HepG2 (cell line): ENCODE measurements at regions not wholly inside any gene's neighbourhood (a gene's known extent, or its start where the extent isn't known, plus 50 kb on each side); places are given as distances from the start of the nearest gene placed in this dataset.

Experiments used
- ATAC-seq: fragments of 200-7000 bp; cut with Tn5 transposase; 3 replicates; pipeline ENCODE4 v1.9.1; 2020; ENCODE audit warnings: mild to moderate bottlenecking, moderate library complexity
- BruUV-seq: library from RNA; stranded (reverse); fragments of 400-500 nt; replicated peaks from 2 replicates; lab custom pipeline; 2021; lab: Mats Ljungman, UMichigan
- CTCF ChIA-PET: fragments of 300-600 bp; formaldehyde crosslinking; extraction: SDS; loops from one replicate; lab custom pipeline; 2021; ENCODE audit warnings: low total read pairs, inconsistent platforms, low intra/inter-chr PET ratio; lab: Yijun Ruan, JAX
- POLR2A ChIA-PET: fragments of 350-600 bp; sonication (Branson Sonifier 250); formaldehyde crosslinking; loops from one replicate; lab custom pipeline; 2020; ENCODE audit warnings: antibody characterized with exemption, inconsistent platforms; lab: Yijun Ruan, JAX
- DNase-seq: peaks from one replicate; pipeline ENCODE4 v3.0.0-alpha.2; 2015; ENCODE audit warnings: low spot score
- FAIRE-seq: peaks from 3 replicates; lab custom pipeline; 2011; peaks lifted over from hg19 to GRCh38; lab: Jason Lieb, UNC
- H2AFZ ChIP-seq: one replicate; pipeline ENCODE4 v1.6.1; 2011; ENCODE audit warnings: low read length, inconsistent platforms
- H3K27ac ChIP-seq: fragments of 300-600 bp; 3 replicates; pipeline ENCODE4 v1.8.0; 2011; ENCODE audit warnings: mixed run types, mild to moderate bottlenecking, mixed read lengths, low read length, inconsistent platforms; ENCODE audit not compliant: insufficient read depth; ENCODE audit errors: extremely low read length
- H3K27me3 ChIP-seq, 2 experiments: fragments of 200-600 bp in 1 of 2; 2 replicates in 1 of 2; 3 replicates in 1 of 2; pipeline versions ENCODE4 v1.6.0 to v1.8.0; 2011; ENCODE audit warnings: low read length in 2 of 2, mild to moderate bottlenecking in 2 of 2, moderate library complexity in 2 of 2, inconsistent platforms in 1 of 2; ENCODE audit not compliant: insufficient read depth in 2 of 2, control insufficient read depth in 1 of 2
- H3K36me3 ChIP-seq, 2 experiments: fragments of 200-600 bp in 1 of 2; replicated peaks in 1 of 2; 2 replicates in 1 of 2; 3 replicates in 1 of 2; pipeline versions ENCODE4 v1.5.1 to v1.8.0; 2011; ENCODE audit warnings: low read length in 2 of 2, inconsistent platforms in 1 of 2; ENCODE audit not compliant: insufficient read depth in 2 of 2, control insufficient read depth in 1 of 2
- H3K4me1 ChIP-seq: 2 replicates; pipeline ENCODE4 v1.5.1; 2012; ENCODE audit warnings: low read length, inconsistent platforms; ENCODE audit not compliant: insufficient read depth
- H3K4me2 ChIP-seq: 2 replicates; pipeline ENCODE4 v1.6.0; 2011; ENCODE audit warnings: low read depth, low read length, inconsistent platforms
- H3K4me3 ChIP-seq, 3 experiments: fragments of 200-600 bp in 1 of 3; sonication (generic), shearing (Covaris generic) in 1 of 3; replicated peaks in 1 of 3; 2 replicates each; pipeline ENCODE4 v1.5.1; 2011 to 2016; ENCODE audit warnings: low read length in 3 of 3, inconsistent platforms in 2 of 3, low read depth in 2 of 3, mild to moderate bottlenecking in 2 of 3, control low read depth in 1 of 3, mixed read lengths in 1 of 3; ENCODE audit not compliant: insufficient read depth in 1 of 3
- H3K79me2 ChIP-seq: one replicate; pipeline ENCODE4 v1.6.1; 2011; ENCODE audit warnings: low read length, inconsistent platforms; ENCODE audit not compliant: insufficient read depth
- H3K9ac ChIP-seq: 2 replicates; pipeline ENCODE4 v1.6.0; 2011; ENCODE audit warnings: mild to moderate bottlenecking, low read depth, low read length, inconsistent platforms; ENCODE audit not compliant: insufficient read depth
- H3K9me3 ChIP-seq: 2 replicates; pipeline ENCODE4 v1.5.1; 2012; ENCODE audit warnings: mild to moderate bottlenecking, low read length
- H4K20me1 ChIP-seq: 2 replicates; pipeline ENCODE4 v1.6.0; 2011; ENCODE audit warnings: inconsistent platforms, mild to moderate bottlenecking, low read length, moderate library complexity; ENCODE audit not compliant: insufficient read depth
- ATF7 ChIP-seq, 2 experiments: fragments of 450-650 bp in 1 of 2; sonication (generic) in 1 of 2; formaldehyde crosslinking in 1 of 2; IDR thresholded peaks; 2 replicates each; pipeline versions ENCODE4 v1.4.0 to v1.6.1; 2016 to 2020; ENCODE audit warnings: antibody characterized with exemption in 1 of 2, mild to moderate bottlenecking in 1 of 2, missing genetic modification reagents in 1 of 2
- EED ChIP-seq: sonication (generic); formaldehyde crosslinking; IDR thresholded peaks from 2 replicates; pipeline ENCODE4 v1.5.0; 2020; ENCODE audit warnings: mild to moderate bottlenecking, missing genetic modification reagents
- GZF1 ChIP-seq: sonication (generic); formaldehyde crosslinking; IDR thresholded peaks from 2 replicates; pipeline ENCODE4 v1.5.1; 2020; ENCODE audit warnings: mild to moderate bottlenecking, missing genetic modification reagents
- KDM5A ChIP-seq: fragments of 200-600 bp; sonication (generic); IDR thresholded peaks from 2 replicates; pipeline ENCODE4 v1.7.0; 2018; ENCODE audit warnings: antibody characterized with exemption, mild to moderate bottlenecking, low read length, borderline replicate concordance
- NFYC ChIP-seq: IDR thresholded peaks from 2 replicates; pipeline ENCODE4 v1.6.1; 2016; ENCODE audit warnings: missing genetic modification reagents, missing compliant biosample characterization
- SMAD3 ChIP-seq: sonication (generic); formaldehyde crosslinking; IDR thresholded peaks from 2 replicates; pipeline ENCODE4 v1.4.0; 2020; ENCODE audit warnings: missing genetic modification reagents
- STAG1 ChIP-seq: sonication (generic); formaldehyde crosslinking; IDR thresholded peaks from 2 replicates; pipeline ENCODE4 v1.4.0; 2020; ENCODE audit warnings: missing genetic modification reagents
- ZMAT3 ChIP-seq: sonication (generic); formaldehyde crosslinking; conservative IDR thresholded peaks from 2 replicates; pipeline ENCODE4 v1.7.0; 2021; ENCODE audit warnings: missing genetic modification reagents
- WGBS: methylation state at CpG from one replicate; pipeline ENCODE4 v1.1.6; 2017; ENCODE audit warnings: low lambda C conversion rate; 5-methylcytosine and 5-hydroxymethylcytosine counted together
- in situ Hi-C: cut with HindIII; loops from 2 replicates; pipeline ENCODE4 v1.10.0; 2017; ENCODE audit warnings: low pct_unique_long_range_greater_than_20kb; ENCODE audit not compliant: extremely low pct_ligation_motif_present
- intact Hi-C: fragments of 100-400 bp; cut with micrococcal nuclease; formaldehyde crosslinking; loops from one replicate; pipeline ENCODE4 v1.10.0; 2022; ENCODE audit not compliant: unreplicated experiment
- TF ChIP-seq, protein P1 (sequence below): IDR thresholded peaks from 2 replicates; pipeline ENCODE4 v1.6.1; 2016; ENCODE audit warnings: missing genetic modification reagents, missing compliant biosample characterization
- TF ChIP-seq, protein P2 (sequence below): sonication (generic); formaldehyde crosslinking; IDR thresholded peaks from 2 replicates; pipeline ENCODE4 v1.8.0; 2022; ENCODE audit warnings: missing genetic modification reagents, mild to moderate bottlenecking, moderate library complexity, borderline replicate concordance
- TF ChIP-seq, protein P3 (sequence below): sonication (generic); formaldehyde crosslinking; IDR thresholded peaks from 2 replicates; pipeline ENCODE4 v1.4.0; 2020; ENCODE audit warnings: missing genetic modification reagents, mild to moderate bottlenecking, borderline replicate concordance

DNA sequence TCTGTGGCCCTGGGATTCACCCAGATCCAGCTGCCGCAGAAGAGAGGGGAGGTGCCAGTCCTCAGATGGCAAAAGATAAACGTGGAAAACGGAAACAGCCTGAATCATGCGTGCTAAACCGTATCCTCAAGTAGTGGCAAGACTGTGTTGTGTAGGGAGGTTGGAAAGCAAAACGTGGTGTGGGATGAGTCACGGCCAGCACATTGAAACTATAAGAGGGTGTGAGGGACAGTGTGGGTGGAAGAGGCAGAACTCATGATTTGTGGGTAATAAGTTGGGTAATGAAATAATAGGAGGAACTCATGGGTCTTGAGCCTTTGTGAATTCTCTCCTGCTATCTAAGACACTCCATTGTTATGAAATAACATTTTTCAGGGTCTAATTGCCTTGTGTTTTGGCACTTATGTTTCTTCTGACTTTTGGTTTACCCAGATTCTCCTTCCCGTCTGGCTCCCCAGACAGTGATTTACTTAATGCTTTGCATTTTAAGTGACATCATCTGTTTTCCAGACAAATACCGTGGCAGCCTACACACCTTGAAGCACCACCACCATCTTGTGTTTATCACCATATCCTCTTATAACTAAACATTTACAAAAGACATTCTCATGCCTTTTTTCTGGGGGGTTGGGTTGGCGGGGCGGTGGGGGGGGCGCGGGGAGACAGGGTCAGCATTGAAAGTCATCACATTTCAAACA, 62.3 kb upstream of the PTCSC3 start:
- ATAC-seq (peak; percentile 39; the same call in 2 of the 3 replicates), DNase-seq (no peak)
- ChIA-PET POLR2A (no interaction called here), CTCF (no interaction called here)
- no peak overlapping the region for H3K27ac ChIP-seq
- intact Hi-C loops (no loop called here), in situ Hi-C loops (no loop called here)
- H3K36me3 ChIP-seq: no peaks in the 10 kb centered on the region
- H3K4me3 ChIP-seq: no peak overlapping the region
- no peak overlapping the region for H3K9ac ChIP-seq
- H4K20me1 ChIP-seq: no peaks in the 10 kb centered on the region
- H3K27me3 ChIP-seq: peaks cover 0 to 22% of the 10 kb centered on the region in 2 experiments; a peak in 3 of 5 replicates
- no peaks in the 10 kb centered on the region for H3K9me3 ChIP-seq
- H3K4me2 ChIP-seq: no peak overlapping the region
- no TSS peak for BruUV-seq
- H3K4me1 ChIP-seq: peaks cover 7% of the 10 kb centered on the region; the same call in 1 of the 2 replicates
- H3K79me2 ChIP-seq: no peaks in the 10 kb centered on the region
- TF ChIP-seq ATF7 (IDR thresholded peaks at IDR 0.05) (peak; percentile 59), ATF7 (CRISPR knock-in tag; IDR thresholded peaks at IDR 0.05) (no peak), EED (CRISPR knock-in tag) (0 out of 2 replicates have a peak, but pooled peaks have one; percentile 39), STAG1 (CRISPR knock-in tag) (no peak), KDM5A (no peak), SMAD3 (CRISPR knock-in tag) (no peak), ZMAT3 (CRISPR knock-in tag) (no peak), NFYC (no peak), GZF1 (CRISPR knock-in tag) (no peak)
- TF ChIP-seq, protein P1, sequence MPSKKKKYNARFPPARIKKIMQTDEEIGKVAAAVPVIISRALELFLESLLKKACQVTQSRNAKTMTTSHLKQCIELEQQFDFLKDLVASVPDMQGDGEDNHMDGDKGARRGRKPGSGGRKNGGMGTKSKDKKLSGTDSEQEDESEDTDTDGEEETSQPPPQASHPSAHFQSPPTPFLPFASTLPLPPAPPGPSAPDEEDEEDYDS (CRISPR knock-in tag): no peak
- TF ChIP-seq, protein P2, sequence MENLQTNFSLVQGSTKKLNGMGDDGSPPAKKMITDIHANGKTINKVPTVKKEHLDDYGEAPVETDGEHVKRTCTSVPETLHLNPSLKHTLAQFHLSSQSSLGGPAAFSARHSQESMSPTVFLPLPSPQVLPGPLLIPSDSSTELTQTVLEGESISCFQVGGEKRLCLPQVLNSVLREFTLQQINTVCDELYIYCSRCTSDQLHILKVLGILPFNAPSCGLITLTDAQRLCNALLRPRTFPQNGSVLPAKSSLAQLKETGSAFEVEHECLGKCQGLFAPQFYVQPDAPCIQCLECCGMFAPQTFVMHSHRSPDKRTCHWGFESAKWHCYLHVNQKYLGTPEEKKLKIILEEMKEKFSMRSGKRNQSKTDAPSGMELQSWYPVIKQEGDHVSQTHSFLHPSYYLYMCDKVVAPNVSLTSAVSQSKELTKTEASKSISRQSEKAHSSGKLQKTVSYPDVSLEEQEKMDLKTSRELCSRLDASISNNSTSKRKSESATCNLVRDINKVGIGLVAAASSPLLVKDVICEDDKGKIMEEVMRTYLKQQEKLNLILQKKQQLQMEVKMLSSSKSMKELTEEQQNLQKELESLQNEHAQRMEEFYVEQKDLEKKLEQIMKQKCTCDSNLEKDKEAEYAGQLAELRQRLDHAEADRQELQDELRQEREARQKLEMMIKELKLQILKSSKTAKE (CRISPR knock-in tag): no peak
- TF ChIP-seq, protein P3, sequence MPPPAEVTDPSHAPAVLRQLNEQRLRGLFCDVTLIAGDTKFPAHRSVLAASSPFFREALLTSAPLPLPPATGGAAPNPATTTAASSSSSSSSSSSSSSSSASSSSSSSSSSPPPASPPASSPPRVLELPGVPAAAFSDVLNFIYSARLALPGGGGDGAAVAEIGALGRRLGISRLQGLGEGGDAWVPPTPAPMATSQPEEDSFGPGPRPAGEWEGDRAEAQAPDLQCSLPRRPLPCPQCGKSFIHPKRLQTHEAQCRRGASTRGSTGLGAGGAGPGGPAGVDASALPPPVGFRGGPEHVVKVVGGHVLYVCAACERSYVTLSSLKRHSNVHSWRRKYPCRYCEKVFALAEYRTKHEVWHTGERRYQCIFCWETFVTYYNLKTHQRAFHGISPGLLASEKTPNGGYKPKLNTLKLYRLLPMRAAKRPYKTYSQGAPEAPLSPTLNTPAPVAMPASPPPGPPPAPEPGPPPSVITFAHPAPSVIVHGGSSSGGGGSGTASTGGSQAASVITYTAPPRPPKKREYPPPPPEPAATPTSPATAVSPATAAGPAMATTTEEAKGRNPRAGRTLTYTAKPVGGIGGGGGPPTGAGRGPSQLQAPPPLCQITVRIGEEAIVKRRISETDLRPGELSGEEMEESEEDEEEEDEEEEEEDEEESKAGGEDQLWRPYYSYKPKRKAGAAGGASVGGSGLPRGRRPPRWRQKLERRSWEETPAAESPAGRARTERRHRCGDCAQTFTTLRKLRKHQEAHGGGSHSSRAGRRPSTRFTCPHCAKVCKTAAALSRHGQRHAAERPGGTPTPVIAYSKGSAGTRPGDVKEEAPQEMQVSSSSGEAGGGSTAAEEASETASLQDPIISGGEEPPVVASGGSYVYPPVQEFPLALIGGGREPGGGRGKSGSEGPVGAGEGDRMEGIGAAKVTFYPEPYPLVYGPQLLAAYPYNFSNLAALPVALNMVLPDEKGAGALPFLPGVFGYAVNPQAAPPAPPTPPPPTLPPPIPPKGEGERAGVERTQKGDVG (CRISPR knock-in tag): no peak
- TF ChIP-seq, all 625 proteins: peak for 2
- no peak for FAIRE-seq
- 48% methylated on average over 13 of the region's 13 CpGs for WGBS
- H2AFZ ChIP-seq: no peak overlapping the region
